Transverse colon (tissue), 4 donors: ENCODE measurements at regions not wholly inside any gene's neighbourhood (a gene's known extent, or its start where the extent isn't known, plus 50 kb on each side); places are given as distances from the start of the nearest gene placed in this dataset.
"Not testable (repeated sequence)": the region's sequence is repeated elsewhere in the genome, so short reads cannot be mapped to it uniquely, and the experiment has no call there.

Source experiments
- DNase-seq: peaks from one replicate; pipeline ENCODE4 v3.0.0-alpha.2; 2019
- H3K27ac ChIP-seq, 4 donors: fragments of 200-600 bp; sonication (generic); 2 replicates each; pipeline ENCODE4 v1.5.1; 2016 to 2018; ENCODE audit warnings: inconsistent platforms in 4 of 4
- H3K27me3 ChIP-seq: fragments of 200-600 bp; sonication (generic); 2 replicates; pipeline ENCODE4 v1.5.1; 2017; ENCODE audit warnings: inconsistent platforms
- H3K36me3 ChIP-seq, 4 donors: fragments of 200-600 bp; sonication (generic); 2 replicates each; pipeline ENCODE4 v1.5.1; 2017 to 2019; ENCODE audit warnings: inconsistent platforms in 4 of 4
- H3K4me1 ChIP-seq, 4 donors: fragments of 200-600 bp; sonication (generic); 2 replicates each; pipeline ENCODE4 v1.5.1; 2017 to 2020; ENCODE audit warnings: inconsistent platforms in 4 of 4
- H3K4me3 ChIP-seq, 4 donors: fragments of 200-600 bp; sonication (generic); 1 replicate in 1 of 4; 2 replicates in 3 of 4; pipeline versions ENCODE4 v1.5.1 to v1.6.1; 2017 to 2019; ENCODE audit warnings: inconsistent platforms in 4 of 4
- H3K9me3 ChIP-seq, 2 donors: fragments of 200-600 bp; sonication (generic); 2 replicates each; pipeline ENCODE4 v1.5.1; 2017 to 2019; ENCODE audit warnings: inconsistent platforms in 2 of 2
- EP300 ChIP-seq: sonication (generic); formaldehyde crosslinking; IDR thresholded peaks from one replicate; pipeline ENCODE4 v1.6.1; 2017; ENCODE audit warnings: antibody characterized with exemption, low read depth
- POLR2A ChIP-seq: fragments of 450-650 bp; IDR thresholded peaks from one replicate; pipeline ENCODE4 v1.6.1; 2016; ENCODE audit warnings: antibody characterized with exemption, mild to moderate bottlenecking, moderate library complexity
- POLR2AphosphoS5 ChIP-seq, 3 donors: sonication (generic); formaldehyde crosslinking; IDR thresholded peaks; one replicate each; pipeline ENCODE4 v1.6.1; 2016; ENCODE audit warnings: antibody characterized with exemption in 3 of 3
- WGBS, 2 donors: methylation state at CpG; one replicate each; pipeline ENCODE4 v1.1.5; 2018; ENCODE audit warnings: low coverage in 1 of 2; 5-methylcytosine and 5-hydroxymethylcytosine counted together
- in situ Hi-C, 4 donors: fragments of 200-750 bp; cut with MboI; loops; one replicate each; pipeline versions ENCODE4 v1.15.0 to v1.15.1; 2017; ENCODE audit warnings: low sequenced_read_pairs in 3 of 4, low pct_ligation_motif_present in 1 of 4, low pct_unique_long_range_greater_than_20kb in 1 of 4
- intact Hi-C: fragments of 100-400 bp; cut with DNase I; formaldehyde crosslinking; loops from one replicate; pipeline ENCODE4 v1.15.1; 2023; ENCODE audit warnings: low total_unique reads
- TF ChIP-seq, protein P1 (sequence below), 5 experiments: fragments of 200-600 bp in 3 of 5; fragments of 450-650 bp in 2 of 5; sonication (generic) in 3 of 5; IDR thresholded peaks; 1 replicate in 2 of 5; 2 replicates in 3 of 5; pipeline ENCODE4 v1.5.1; 2016 to 2017; ENCODE audit warnings: antibody characterized with exemption in 5 of 5, inconsistent platforms in 3 of 5, mild to moderate bottlenecking in 2 of 5, moderate library complexity in 1 of 5

DNA sequence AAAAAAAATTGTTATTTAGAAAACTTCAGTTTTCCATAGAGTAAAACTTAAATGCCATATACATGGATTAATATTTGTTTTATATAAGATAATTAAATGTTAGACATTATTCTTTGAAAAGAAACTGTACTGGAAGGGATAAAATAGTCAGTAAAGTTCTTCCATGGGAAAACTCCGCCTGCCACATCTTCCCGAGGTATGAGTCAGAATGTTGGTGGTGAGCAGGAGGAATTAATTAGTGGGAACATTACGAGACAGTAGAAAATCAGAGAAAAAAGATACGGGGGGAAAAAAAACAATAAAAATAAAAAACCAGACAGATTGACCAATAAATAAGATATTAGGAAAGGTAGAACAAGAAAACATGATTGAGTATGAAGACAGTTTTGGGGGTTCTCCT, 930.3 kb upstream of the C9orf72 start:
- no peak for TF ChIP-seq POLR2A
- TF ChIP-seq EP300 = no peak
- TF ChIP-seq, protein P1, sequence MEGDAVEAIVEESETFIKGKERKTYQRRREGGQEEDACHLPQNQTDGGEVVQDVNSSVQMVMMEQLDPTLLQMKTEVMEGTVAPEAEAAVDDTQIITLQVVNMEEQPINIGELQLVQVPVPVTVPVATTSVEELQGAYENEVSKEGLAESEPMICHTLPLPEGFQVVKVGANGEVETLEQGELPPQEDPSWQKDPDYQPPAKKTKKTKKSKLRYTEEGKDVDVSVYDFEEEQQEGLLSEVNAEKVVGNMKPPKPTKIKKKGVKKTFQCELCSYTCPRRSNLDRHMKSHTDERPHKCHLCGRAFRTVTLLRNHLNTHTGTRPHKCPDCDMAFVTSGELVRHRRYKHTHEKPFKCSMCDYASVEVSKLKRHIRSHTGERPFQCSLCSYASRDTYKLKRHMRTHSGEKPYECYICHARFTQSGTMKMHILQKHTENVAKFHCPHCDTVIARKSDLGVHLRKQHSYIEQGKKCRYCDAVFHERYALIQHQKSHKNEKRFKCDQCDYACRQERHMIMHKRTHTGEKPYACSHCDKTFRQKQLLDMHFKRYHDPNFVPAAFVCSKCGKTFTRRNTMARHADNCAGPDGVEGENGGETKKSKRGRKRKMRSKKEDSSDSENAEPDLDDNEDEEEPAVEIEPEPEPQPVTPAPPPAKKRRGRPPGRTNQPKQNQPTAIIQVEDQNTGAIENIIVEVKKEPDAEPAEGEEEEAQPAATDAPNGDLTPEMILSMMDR (IDR thresholded peaks at IDR 0.05) = no peak
- no peak for TF ChIP-seq POLR2AphosphoS5 (IDR thresholded peaks at IDR 0.05)

DNA sequence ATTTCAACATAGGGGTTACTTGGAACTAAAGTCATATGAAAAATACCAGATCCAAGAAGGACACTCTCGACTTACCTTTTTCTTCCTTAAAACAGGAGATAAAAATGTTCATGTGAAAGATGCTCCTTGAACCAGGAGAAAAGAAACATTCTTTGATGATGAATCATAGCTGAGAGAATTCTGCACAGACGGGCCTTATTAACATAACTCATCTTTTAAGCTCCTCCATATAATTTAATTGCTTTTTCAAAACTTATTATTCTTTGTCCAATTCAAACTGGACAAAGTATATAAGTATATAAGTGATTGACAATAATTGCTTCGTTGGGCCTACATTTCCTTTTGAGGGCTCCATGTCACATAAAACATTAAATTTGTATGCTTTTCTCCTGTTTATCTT, 945.2 kb upstream of the C9orf72 start:
- Histone ChIP-seq H3K27me3 (no peaks in the 10 kb centered on the region), H3K4me1 (no peaks in the 10 kb centered on the region), H3K4me3 (no peak overlapping the region), H3K9me3 (no peaks in the 10 kb centered on the region), H3K27ac (no peak overlapping the region), H3K36me3 (no peaks in the 10 kb centered on the region)
- TF ChIP-seq, protein P1 (IDR thresholded peaks at IDR 0.05) = no peak
- TF ChIP-seq POLR2AphosphoS5 (IDR thresholded peaks at IDR 0.05) (no peak), EP300 (no peak), POLR2A (no peak)
- in situ Hi-C loops (no loop called here), intact Hi-C loops (no loop called here)
- WGBS, 2 donors = 48 to 54% methylated on average over 3 of the region's 3 CpGs
- no peak for DNase-seq

More for the DNA sequence above, 930.3 kb upstream of the C9orf72 start:
- Histone ChIP-seq H3K4me1 (no peaks in the 10 kb centered on the region), H3K27me3 (no peaks in the 10 kb centered on the region), H3K27ac (no peak overlapping the region), H3K9me3 (no peaks in the 10 kb centered on the region), H3K36me3 (no peaks in the 10 kb centered on the region), H3K4me3 (no peak overlapping the region)
- in situ Hi-C loops (no loop called here), intact Hi-C loops (no loop called here)
- WGBS, 2 donors = 70 to 81% methylated on average over 4 of the region's 4 CpGs
- DNase-seq = no peak

DNA sequence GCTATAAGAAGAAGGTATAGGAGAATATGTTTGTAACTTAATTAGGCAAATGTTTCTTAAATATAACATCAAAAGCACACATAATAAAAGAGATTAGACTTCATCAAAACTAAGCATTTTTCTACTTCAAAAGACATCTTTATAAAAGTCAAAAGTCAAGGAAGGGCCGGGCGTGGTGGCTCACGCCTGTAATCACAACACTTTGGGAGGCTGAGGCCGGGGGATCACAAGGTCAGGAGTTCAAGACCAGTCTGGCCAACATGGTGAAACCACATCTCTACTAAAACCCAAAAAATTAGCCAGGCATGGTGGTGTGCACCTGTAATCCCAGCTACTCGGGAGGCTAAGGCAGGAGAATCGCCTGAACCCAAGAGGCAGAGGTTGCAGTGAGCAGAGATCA, 951.0 kb upstream of the C9orf72 start:
- 86 to 90% methylated on average over 6 of the region's 6 CpGs for WGBS, 2 donors
- in situ Hi-C loops, H3K27me3 ChIP-seq, intact Hi-C loops, H3K36me3 ChIP-seq, H3K27ac ChIP-seq, H3K9me3 ChIP-seq, H3K4me1 ChIP-seq, DNase-seq, H3K4me3 ChIP-seq: not testable (repeated sequence)

DNA sequence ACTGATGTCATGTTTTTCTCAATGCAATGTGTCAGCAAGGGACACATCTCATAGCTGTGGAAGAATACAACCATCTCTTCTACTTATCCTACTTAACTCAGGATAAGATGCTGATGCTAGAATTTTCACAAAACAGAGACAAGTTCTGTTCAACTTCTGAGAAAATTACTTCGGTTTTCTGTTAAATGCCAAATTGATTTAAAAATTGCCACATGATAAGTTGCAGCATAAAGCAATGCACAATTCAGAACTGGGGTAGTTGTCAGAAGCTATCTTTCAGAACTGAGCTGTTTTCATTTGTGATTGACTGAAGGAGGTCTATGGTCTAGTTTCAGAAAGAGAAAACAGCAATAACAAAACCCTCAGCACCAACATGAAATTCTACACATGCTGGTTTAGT, 954.8 kb upstream of the C9orf72 start:
- Histone ChIP-seq H3K4me1 (no peaks in the 10 kb centered on the region), H3K27me3 (no peaks in the 10 kb centered on the region), H3K9me3 (no peaks in the 10 kb centered on the region), H3K4me3 (no peak overlapping the region), H3K36me3 (no peaks in the 10 kb centered on the region), H3K27ac (no peak overlapping the region)
- no peak for TF ChIP-seq POLR2A
- no peak for TF ChIP-seq POLR2AphosphoS5 (IDR thresholded peaks at IDR 0.05)
- TF ChIP-seq, protein P1 (IDR thresholded peaks at IDR 0.05) = no peak
- no peak for TF ChIP-seq EP300
- in situ Hi-C loops = no loop called here
- no peak for DNase-seq
- 70 to 80% methylated on average over 1 of the region's 1 CpG for WGBS, 2 donors
- intact Hi-C loops = no loop called here

DNA sequence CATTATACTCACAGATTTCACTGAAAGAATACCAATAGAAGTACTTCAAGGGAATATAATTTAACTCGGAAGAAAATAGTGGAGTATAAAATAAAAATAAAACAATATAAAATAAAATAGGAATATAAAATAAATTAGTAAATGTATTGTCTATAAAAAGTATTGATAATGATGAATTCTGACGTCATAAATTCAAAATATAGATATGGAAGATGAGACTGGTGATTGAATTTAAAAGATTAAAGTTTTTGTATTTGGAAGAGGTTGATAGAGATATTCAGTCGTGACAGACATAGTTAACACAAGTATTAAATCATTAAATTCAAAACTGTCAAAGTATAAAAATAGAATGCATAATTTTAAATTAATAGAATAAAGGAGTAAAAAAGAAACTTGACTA, 964.9 kb upstream of the C9orf72 start:
- in situ Hi-C loops = no loop called here
- 72 to 75% methylated on average over 3 of the region's 3 CpGs for WGBS, 2 donors

More for the DNA sequence above, 964.9 kb upstream of the C9orf72 start:
- Histone ChIP-seq H3K36me3 (no peaks in the 10 kb centered on the region), H3K27me3 (no peaks in the 10 kb centered on the region), H3K4me3 (no peak overlapping the region), H3K4me1 (no peaks in the 10 kb centered on the region), H3K27ac (no peak overlapping the region), H3K9me3 (no peaks in the 10 kb centered on the region)
- no peak for DNase-seq
- TF ChIP-seq EP300 (no peak), POLR2AphosphoS5 (IDR thresholded peaks at IDR 0.05) (no peak), POLR2A (no peak)
- TF ChIP-seq, protein P1 (IDR thresholded peaks at IDR 0.05) = no peak
- intact Hi-C loops = no loop called here
